ENCODE measurements at regions not wholly inside any gene's neighbourhood (a gene's known extent, or its start where the extent isn't known, plus 50 kb on each side); places are given as distances from the start of the nearest gene placed in this dataset.

DNA sequence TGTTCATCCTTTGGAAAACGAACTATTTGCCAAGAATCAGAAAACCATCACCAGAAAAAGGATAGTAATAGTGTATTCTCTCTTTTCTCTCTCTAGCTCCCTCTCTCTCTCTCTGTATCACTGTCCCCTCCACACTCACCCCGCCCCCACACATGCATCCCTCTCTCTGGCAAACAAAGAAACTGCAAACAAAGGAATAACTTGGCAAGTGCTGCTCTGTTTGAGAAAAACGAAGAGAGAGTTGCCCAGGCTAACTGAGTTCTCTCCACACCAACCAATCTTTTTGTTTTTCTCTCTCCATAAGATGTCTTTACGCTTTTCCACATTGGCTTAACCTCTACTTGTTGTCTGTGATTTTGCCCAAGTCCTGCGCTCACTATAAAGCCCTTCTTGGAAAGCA is 316.2 kb downstream of the EPHA4 start:
- TF ChIP-seq, protein P1, sequence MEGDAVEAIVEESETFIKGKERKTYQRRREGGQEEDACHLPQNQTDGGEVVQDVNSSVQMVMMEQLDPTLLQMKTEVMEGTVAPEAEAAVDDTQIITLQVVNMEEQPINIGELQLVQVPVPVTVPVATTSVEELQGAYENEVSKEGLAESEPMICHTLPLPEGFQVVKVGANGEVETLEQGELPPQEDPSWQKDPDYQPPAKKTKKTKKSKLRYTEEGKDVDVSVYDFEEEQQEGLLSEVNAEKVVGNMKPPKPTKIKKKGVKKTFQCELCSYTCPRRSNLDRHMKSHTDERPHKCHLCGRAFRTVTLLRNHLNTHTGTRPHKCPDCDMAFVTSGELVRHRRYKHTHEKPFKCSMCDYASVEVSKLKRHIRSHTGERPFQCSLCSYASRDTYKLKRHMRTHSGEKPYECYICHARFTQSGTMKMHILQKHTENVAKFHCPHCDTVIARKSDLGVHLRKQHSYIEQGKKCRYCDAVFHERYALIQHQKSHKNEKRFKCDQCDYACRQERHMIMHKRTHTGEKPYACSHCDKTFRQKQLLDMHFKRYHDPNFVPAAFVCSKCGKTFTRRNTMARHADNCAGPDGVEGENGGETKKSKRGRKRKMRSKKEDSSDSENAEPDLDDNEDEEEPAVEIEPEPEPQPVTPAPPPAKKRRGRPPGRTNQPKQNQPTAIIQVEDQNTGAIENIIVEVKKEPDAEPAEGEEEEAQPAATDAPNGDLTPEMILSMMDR (IDR thresholded peaks at IDR 0.05) = no peak
- Histone ChIP-seq H3K27me3 (no peaks in the 10 kb centered on the region), H3K9me3 (no peaks in the 10 kb centered on the region), H3K4me1 (no peaks in the 10 kb centered on the region), H3K27ac (no peak overlapping the region), H3K36me3 (no peaks in the 10 kb centered on the region), H3K4me3 (no peak overlapping the region)
- ATAC-seq = no peak
- DNase-seq = no peak
- intact Hi-C loops (cut with DNase I) = no loop called here

DNA sequence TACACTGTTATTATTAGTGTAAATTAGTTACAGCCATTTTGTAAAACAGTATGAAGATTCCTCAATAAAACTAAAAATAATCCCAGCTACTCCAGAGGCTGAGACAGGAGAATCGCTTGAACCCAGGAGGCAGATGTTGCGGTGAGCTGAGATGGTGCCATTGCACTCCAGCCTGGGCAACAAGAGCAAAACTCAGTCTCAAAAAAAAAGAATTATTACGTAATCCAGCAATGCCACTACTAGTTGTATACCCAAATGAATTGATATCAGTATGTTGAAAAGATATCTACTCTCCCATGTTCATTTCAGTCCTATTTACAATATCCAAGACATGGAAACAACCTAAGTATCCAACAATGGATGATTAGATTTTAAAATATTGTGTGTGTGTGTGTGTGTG is 313.6 kb downstream of the EPHA4 start:
- no peak overlapping the region for H3K4me3 ChIP-seq
- no peaks in the 10 kb centered on the region for H3K9me3 ChIP-seq
- TF ChIP-seq, protein P1 (IDR thresholded peaks at IDR 0.05) = no peak
- ATAC-seq (no peak), DNase-seq (no peak)
- H3K27ac ChIP-seq = no peak overlapping the region
- no peaks in the 10 kb centered on the region for H3K27me3 ChIP-seq
- no peaks in the 10 kb centered on the region for H3K36me3 ChIP-seq
- intact Hi-C loops (cut with DNase I) = no loop called here
- H3K4me1 ChIP-seq = no peaks in the 10 kb centered on the region

DNA sequence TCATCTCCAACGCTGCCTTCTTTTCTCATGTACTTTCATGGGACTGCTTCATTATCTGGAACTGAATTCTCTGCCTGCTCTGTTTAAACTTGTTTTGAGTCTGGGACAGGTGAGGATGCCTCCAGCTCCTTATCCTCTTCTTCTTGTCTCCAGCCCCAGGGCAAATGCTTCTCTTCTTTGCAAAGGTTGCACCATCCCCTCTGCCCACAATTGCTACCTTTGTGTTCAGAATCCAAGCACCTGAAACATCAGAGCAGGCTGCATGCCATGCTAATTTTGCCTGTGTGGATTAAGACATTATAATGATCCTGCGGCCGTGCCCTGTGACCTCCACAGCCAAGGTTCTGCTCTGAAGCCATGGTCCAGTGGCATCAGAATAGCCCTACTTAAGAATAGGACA is 309.5 kb downstream of the EPHA4 start:
- TF ChIP-seq, protein P1 (IDR thresholded peaks at IDR 0.05) = no peak
- DNase-seq = no peak
- no peak overlapping the region for H3K4me3 ChIP-seq
- intact Hi-C loops (cut with DNase I) = no loop called here
- H3K4me1 ChIP-seq = no peaks in the 10 kb centered on the region
- no peaks in the 10 kb centered on the region for H3K27me3 ChIP-seq
- no peaks in the 10 kb centered on the region for H3K36me3 ChIP-seq
- no peak overlapping the region for H3K27ac ChIP-seq
- no peak for ATAC-seq
- no peaks in the 10 kb centered on the region for H3K9me3 ChIP-seq

DNA sequence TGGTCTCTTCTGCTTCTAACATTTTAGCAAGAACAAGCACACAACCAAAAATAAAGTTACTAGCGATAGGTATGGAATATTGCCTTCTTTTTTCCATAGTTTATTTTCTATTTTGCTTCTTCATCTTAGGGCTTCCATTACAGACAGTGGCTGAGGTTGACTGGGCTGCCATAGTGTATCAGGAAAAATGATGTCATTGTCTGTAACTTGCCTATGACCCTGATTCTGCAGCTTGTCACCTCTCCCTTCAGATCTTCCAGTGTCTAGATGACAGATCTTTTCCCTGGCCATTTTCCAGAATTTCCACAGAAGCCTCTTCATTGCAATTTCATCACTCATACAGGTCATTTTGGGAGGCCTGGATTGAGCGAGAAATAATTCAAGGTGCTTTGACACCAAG is 308.5 kb downstream of the EPHA4 start:
- Histone ChIP-seq H3K4me3 (no peak overlapping the region), H3K9me3 (no peaks in the 10 kb centered on the region), H3K27ac (no peak overlapping the region), H3K36me3 (no peaks in the 10 kb centered on the region), H3K27me3 (no peaks in the 10 kb centered on the region), H3K4me1 (no peaks in the 10 kb centered on the region)
- DNase-seq = no peak
- intact Hi-C loops (cut with DNase I) = no loop called here
- ATAC-seq = no peak
- TF ChIP-seq, protein P1 (IDR thresholded peaks at IDR 0.05) = no peak

DNA sequence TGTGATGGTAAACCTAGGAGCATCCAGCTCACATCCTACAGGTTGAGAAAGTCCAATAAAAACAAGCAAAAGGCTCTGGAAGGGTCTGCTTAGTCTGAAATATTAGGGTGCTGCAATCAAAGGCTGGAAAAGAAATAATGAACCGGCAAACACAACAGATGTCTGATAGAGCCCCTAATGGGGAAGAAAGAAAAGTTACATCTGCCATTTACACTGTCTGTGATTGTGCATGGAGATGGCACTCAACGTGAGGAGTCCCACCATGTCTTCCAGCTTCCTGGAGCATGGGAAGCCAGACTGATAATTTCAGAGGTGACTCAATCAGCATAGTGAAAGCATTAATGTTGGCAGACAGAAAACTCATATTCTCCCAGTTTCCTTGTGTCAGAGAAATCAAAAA is 307.8 kb downstream of the EPHA4 start:
- H3K9me3 ChIP-seq = no peaks in the 10 kb centered on the region
- TF ChIP-seq, protein P1 (IDR thresholded peaks at IDR 0.05) = no peak
- ATAC-seq = no peak

DNA sequence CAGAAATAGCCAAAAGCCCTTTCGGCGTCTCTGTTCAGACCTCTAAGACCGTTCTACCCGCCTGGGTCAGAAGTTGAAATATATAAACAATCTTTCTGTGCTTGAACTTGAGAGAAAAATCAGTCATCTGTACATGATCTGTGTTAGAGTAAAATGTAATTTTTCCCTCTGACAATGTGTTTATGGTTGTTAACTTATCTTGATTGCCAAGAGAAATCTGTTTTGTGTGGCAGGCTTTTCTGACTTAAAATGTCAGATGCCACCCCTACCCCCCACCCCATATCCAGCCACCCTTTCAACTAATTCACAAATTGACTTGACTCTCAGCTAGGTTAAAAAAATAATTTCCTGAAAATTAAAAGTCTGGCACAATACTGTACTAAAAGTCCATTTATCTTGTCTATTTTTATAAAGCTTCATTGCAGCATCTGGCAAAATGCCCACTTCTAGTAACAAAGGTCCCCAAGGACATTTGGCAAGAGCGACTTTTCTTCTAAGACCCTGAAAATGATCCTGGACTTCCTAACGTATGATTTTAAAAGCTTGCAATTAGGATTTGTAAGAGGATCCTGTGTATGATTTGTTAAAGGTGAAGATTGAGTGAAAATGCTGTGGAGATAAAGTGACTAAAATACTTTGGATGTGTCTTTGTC is 304.2 kb downstream of the EPHA4 start:
- ATAC-seq = no peak
- H3K9me3 ChIP-seq = no peaks in the 10 kb centered on the region
- intact Hi-C loops (cut with DNase I) = no loop called here
- no peak for DNase-seq
- H3K27ac ChIP-seq = no peak overlapping the region
- no peaks in the 10 kb centered on the region for H3K36me3 ChIP-seq
- H3K27me3 ChIP-seq = no peaks in the 10 kb centered on the region
- no peaks in the 10 kb centered on the region for H3K4me1 ChIP-seq
- TF ChIP-seq, protein P1 (IDR thresholded peaks at IDR 0.05) = no peak
- no peak overlapping the region for H3K4me3 ChIP-seq

More for the DNA sequence above, 307.8 kb downstream of the EPHA4 start:
- intact Hi-C loops (cut with DNase I) = no loop called here
- H3K27me3 ChIP-seq = no peaks in the 10 kb centered on the region
- DNase-seq = no peak
- no peak overlapping the region for H3K27ac ChIP-seq
- H3K4me3 ChIP-seq = no peak overlapping the region
- no peaks in the 10 kb centered on the region for H3K36me3 ChIP-seq
- H3K4me1 ChIP-seq = no peaks in the 10 kb centered on the region

Data from upper lobe of right lung (tissue), 1 donor.